ENCODE measurements at regions not wholly inside any gene's neighbourhood (a gene's known extent, or its start where the extent isn't known, plus 50 kb on each side); places are given as distances from the start of the nearest gene placed in this dataset.

- H3K27me3 ChIP-seq: no peaks in the 10 kb centered on the region
Measured at GRCh38 chr3:89787485-89787884, 680.1 kb downstream of the EPHA3 start.

GRCh38 chr3:89787979-89788378 is 680.6 kb downstream of the EPHA3 start:
- Histone ChIP-seq H3K4me3 (ENCODE audit: low read depth in 1 of 2, low read length in 1 of 2) (no peak overlapping the region), H3K27ac (no peak overlapping the region), H3K27me3 (no peaks in the 10 kb centered on the region), H3K4me1 (ENCODE audit: control insufficient read depth in 1 of 2, insufficient read depth in 1 of 2, low read depth in 1 of 2, low read length in 1 of 2) (no peaks in the 10 kb centered on the region), H3K9me3 (no peaks in the 10 kb centered on the region), H3K36me3 (no peaks in the 10 kb centered on the region)
- TF ChIP-seq CTCF (IDR thresholded peaks at IDR 0.05): no peak

More at GRCh38 chr3:89787485-89787884, 680.1 kb downstream of the EPHA3 start:
- Histone ChIP-seq H3K4me1 (ENCODE audit: control insufficient read depth in 1 of 2, insufficient read depth in 1 of 2, low read depth in 1 of 2, low read length in 1 of 2) (no peaks in the 10 kb centered on the region), H3K27ac (no peak overlapping the region), H3K4me3 (ENCODE audit: low read depth in 1 of 2, low read length in 1 of 2) (no peak overlapping the region), H3K36me3 (no peaks in the 10 kb centered on the region), H3K9me3 (no peaks in the 10 kb centered on the region)
- TF ChIP-seq CTCF (IDR thresholded peaks at IDR 0.05): no peak

GRCh38 chr3:89795506-89795905 is 688.1 kb downstream of the EPHA3 start:
- Histone ChIP-seq H3K9me3 (no peaks in the 10 kb centered on the region), H3K36me3 (no peaks in the 10 kb centered on the region), H3K4me3 (ENCODE audit: low read depth in 1 of 2, low read length in 1 of 2) (no peak overlapping the region), H3K27ac (no peak overlapping the region), H3K4me1 (ENCODE audit: control insufficient read depth in 1 of 2, insufficient read depth in 1 of 2, low read depth in 1 of 2, low read length in 1 of 2) (no peaks in the 10 kb centered on the region), H3K27me3 (no peaks in the 10 kb centered on the region)
- TF ChIP-seq CTCF (IDR thresholded peaks at IDR 0.05): no peak

GRCh38 chr3:89802881-89803280 is 695.5 kb downstream of the EPHA3 start:
- TF ChIP-seq CTCF (IDR thresholded peaks at IDR 0.05): no peak
- H3K9me3 ChIP-seq: no peaks in the 10 kb centered on the region
- no peaks in the 10 kb centered on the region for H3K4me1 ChIP-seq (ENCODE audit: control insufficient read depth in 1 of 2, insufficient read depth in 1 of 2, low read depth in 1 of 2, low read length in 1 of 2)
- H3K27me3 ChIP-seq: no peaks in the 10 kb centered on the region
- H3K27ac ChIP-seq: no peak overlapping the region
- no peak overlapping the region for H3K4me3 ChIP-seq (ENCODE audit: low read depth in 1 of 2, low read length in 1 of 2)
- no peaks in the 10 kb centered on the region for H3K36me3 ChIP-seq

- H3K4me3 ChIP-seq (ENCODE audit: low read depth in 1 of 2, low read length in 1 of 2): no peak overlapping the region
- TF ChIP-seq CTCF (IDR thresholded peaks at IDR 0.05): no peak
Measured at GRCh38 chr3:89803711-89804110, 696.3 kb downstream of the EPHA3 start.

GRCh38 chr3:89806166-89806565 is 698.7 kb downstream of the EPHA3 start:
- Histone ChIP-seq H3K27me3 (no peaks in the 10 kb centered on the region), H3K9me3 (no peaks in the 10 kb centered on the region), H3K4me3 (ENCODE audit: low read depth in 1 of 2, low read length in 1 of 2) (no peak overlapping the region), H3K36me3 (no peaks in the 10 kb centered on the region), H3K4me1 (ENCODE audit: control insufficient read depth in 1 of 2, insufficient read depth in 1 of 2, low read depth in 1 of 2, low read length in 1 of 2) (peaks cover 0 to 3% of the 10 kb centered on the region in 2 experiments), H3K27ac (no peak overlapping the region)
- TF ChIP-seq CTCF (IDR thresholded peaks at IDR 0.05): no peak

More at GRCh38 chr3:89803711-89804110, 696.3 kb downstream of the EPHA3 start:
- H3K9me3 ChIP-seq: no peaks in the 10 kb centered on the region
- no peaks in the 10 kb centered on the region for H3K27me3 ChIP-seq
- H3K27ac ChIP-seq: no peak overlapping the region
- H3K36me3 ChIP-seq: no peaks in the 10 kb centered on the region
- H3K4me1 ChIP-seq (ENCODE audit: control insufficient read depth in 1 of 2, insufficient read depth in 1 of 2, low read depth in 1 of 2, low read length in 1 of 2): peaks cover 0 to 3% of the 10 kb centered on the region in 2 experiments
